ENCODE measurements at regions not wholly inside any gene's neighbourhood (a gene's known extent, or its start where the extent isn't known, plus 50 kb on each side); places are given as distances from the start of the nearest gene placed in this dataset.

GRCh38 chr11:38330578-38330977 lies 1732.5 kb upstream of the RAG2 start:
- CTCF ChIA-PET = no interaction called here

GRCh38 chr11:38323961-38324761 lies 1726.1 kb upstream of the RAG2 start:
- no peak overlapping the region for H3K4me3 ChIP-seq (ENCODE audit: low read depth in 2 of 2, low read length in 2 of 2)
- no peaks in the 10 kb centered on the region for H3K4me1 ChIP-seq (ENCODE audit: control insufficient read depth, insufficient read depth, low read length)
- in situ Hi-C loops (cut with HindIII; ENCODE audit: low pct_unique_long_range_greater_than_20kb, low sequenced_read_pairs) = no loop called here
- H3K9me3 ChIP-seq (ENCODE audit: control insufficient read depth, insufficient read depth, low read depth, low read length) = no peaks in the 10 kb centered on the region
- H3K27ac ChIP-seq (ENCODE audit: low read length) = no peak overlapping the region
- ChIA-PET POLR2A (no interaction called here), CTCF (no interaction called here)
- intact Hi-C loops (cut with micrococcal nuclease; ENCODE audit: unreplicated experiment) = no loop called here
- no peaks in the 10 kb centered on the region for H3K36me3 ChIP-seq (ENCODE audit: control insufficient read depth, insufficient read depth, low read length)
- no peak for DNase-seq (ENCODE audit: low read depth, low spot score)
- no TSS peak for BruUV-seq (replicated peaks)
- ATAC-seq = no peak
- no peaks in the 10 kb centered on the region for H3K27me3 ChIP-seq (ENCODE audit: control insufficient read depth, insufficient read depth, low read length)
- TF ChIP-seq TCF7L2 (IDR thresholded peaks at IDR 0.05; ENCODE audit: low read depth, low read length) (no peak), REST (IDR thresholded peaks at IDR 0.05; ENCODE audit: insufficient read depth in 1 of 2, low read depth in 2 of 2, low read length in 1 of 2) (no peak), SIN3A (IDR thresholded peaks at IDR 0.05; ENCODE audit: borderline replicate concordance, insufficient read depth, low read depth, low read length) (no peak), POLR2AphosphoS5 (IDR thresholded peaks at IDR 0.05; ENCODE audit: low read depth, low read length) (no peak)
- TF ChIP-seq, protein P1, sequence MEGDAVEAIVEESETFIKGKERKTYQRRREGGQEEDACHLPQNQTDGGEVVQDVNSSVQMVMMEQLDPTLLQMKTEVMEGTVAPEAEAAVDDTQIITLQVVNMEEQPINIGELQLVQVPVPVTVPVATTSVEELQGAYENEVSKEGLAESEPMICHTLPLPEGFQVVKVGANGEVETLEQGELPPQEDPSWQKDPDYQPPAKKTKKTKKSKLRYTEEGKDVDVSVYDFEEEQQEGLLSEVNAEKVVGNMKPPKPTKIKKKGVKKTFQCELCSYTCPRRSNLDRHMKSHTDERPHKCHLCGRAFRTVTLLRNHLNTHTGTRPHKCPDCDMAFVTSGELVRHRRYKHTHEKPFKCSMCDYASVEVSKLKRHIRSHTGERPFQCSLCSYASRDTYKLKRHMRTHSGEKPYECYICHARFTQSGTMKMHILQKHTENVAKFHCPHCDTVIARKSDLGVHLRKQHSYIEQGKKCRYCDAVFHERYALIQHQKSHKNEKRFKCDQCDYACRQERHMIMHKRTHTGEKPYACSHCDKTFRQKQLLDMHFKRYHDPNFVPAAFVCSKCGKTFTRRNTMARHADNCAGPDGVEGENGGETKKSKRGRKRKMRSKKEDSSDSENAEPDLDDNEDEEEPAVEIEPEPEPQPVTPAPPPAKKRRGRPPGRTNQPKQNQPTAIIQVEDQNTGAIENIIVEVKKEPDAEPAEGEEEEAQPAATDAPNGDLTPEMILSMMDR (IDR thresholded peaks at IDR 0.05) = no peak

More at GRCh38 chr11:38330578-38330977, 1732.5 kb upstream of the RAG2 start:
- DNase-seq (ENCODE audit: low read depth, low spot score) (no peak), ATAC-seq (no peak)
- no peaks in the 10 kb centered on the region for H3K36me3 ChIP-seq (ENCODE audit: control insufficient read depth, insufficient read depth, low read length)
- no peak overlapping the region for H3K27ac ChIP-seq (ENCODE audit: low read length)
- intact Hi-C loops (cut with micrococcal nuclease; ENCODE audit: unreplicated experiment) (no loop called here), in situ Hi-C loops (cut with HindIII; ENCODE audit: low pct_unique_long_range_greater_than_20kb, low sequenced_read_pairs) (no loop called here)
- no peaks in the 10 kb centered on the region for H3K4me1 ChIP-seq (ENCODE audit: control insufficient read depth, insufficient read depth, low read length)
- POLR2A ChIA-PET = no interaction called here
- no peaks in the 10 kb centered on the region for H3K9me3 ChIP-seq (ENCODE audit: control insufficient read depth, insufficient read depth, low read depth, low read length)
- H3K27me3 ChIP-seq (ENCODE audit: control insufficient read depth, insufficient read depth, low read length) = no peaks in the 10 kb centered on the region
- no peak for TF ChIP-seq REST (IDR thresholded peaks at IDR 0.05; ENCODE audit: insufficient read depth in 1 of 2, low read depth in 2 of 2, low read length in 1 of 2)
- BruUV-seq (replicated peaks) = no TSS peak
- no peak overlapping the region for H3K4me3 ChIP-seq (ENCODE audit: low read depth in 2 of 2, low read length in 2 of 2)

All from Panc1 (cell line).